AG04449 (cell line): ENCODE measurements at regions not wholly inside any gene's neighbourhood (a gene's known extent, or its start where the extent isn't known, plus 50 kb on each side); places are given as distances from the start of the nearest gene placed in this dataset.

ENCODE experiments used
- CTCF ChIA-PET: fragments of 350-600 bp; formaldehyde crosslinking; extraction: SDS; loops from one replicate; lab custom pipeline; 2021; ENCODE audit warnings: antibody characterized with exemption; lab: Yijun Ruan, JAX
- POLR2A ChIA-PET: fragments of 400-600, 350-600 bp; formaldehyde crosslinking; extraction: SDS; loops from one replicate; lab custom pipeline; 2020; ENCODE audit warnings: antibody characterized with exemption, inconsistent platforms; lab: Yijun Ruan, JAX
- DNase-seq: peaks from one replicate; pipeline ENCODE4 v3.0.0-alpha.2; 2010; ENCODE audit warnings: low read depth, low spot score
- H3K4me3 ChIP-seq: 2 replicates; pipeline ENCODE4 v1.5.1; 2011; ENCODE audit warnings: low read depth, mild to moderate bottlenecking, control low read depth, low read length
- CTCF ChIP-seq: IDR thresholded peaks from one replicate; pipeline ENCODE4 v1.5.1; 2011; ENCODE audit warnings: mild to moderate bottlenecking, moderate library complexity, low read length, control low read depth, inconsistent platforms; ENCODE audit not compliant: insufficient read depth; ENCODE audit errors: missing control alignments

GRCh38 chr18:47758000-47758399 is 172.5 kb downstream of the SMAD2 start:
- DNase-seq = no peak

GRCh38 chr18:47756364-47757016 is 174.0 kb downstream of the SMAD2 start:
- no peak overlapping the region for H3K4me3 ChIP-seq
- peak; percentile 89 for TF ChIP-seq CTCF
- ChIA-PET POLR2A (no interaction called here), CTCF (interaction anchor here (0.6 to 8.3 kb wide), 22 partner anchors 9 to 707 kb away, joined by 3 to 165 read pairs (median 4); no protein-coding TSS in a partner anchor)
- no peak for DNase-seq

More at GRCh38 chr18:47758000-47758399, 172.5 kb downstream of the SMAD2 start:
- H3K4me3 ChIP-seq = no peak overlapping the region
- ChIA-PET CTCF (interaction anchor here (0.7 to 8.3 kb wide), 6 partner anchors 9 to 709 kb away, joined by 3 to 165 read pairs (median 13); no protein-coding TSS in a partner anchor), POLR2A (no interaction called here)
- TF ChIP-seq CTCF = peak; percentile 3

GRCh38 chr18:47755102-47755456 is 175.4 kb downstream of the SMAD2 start:
- no peak for DNase-seq
- ChIA-PET CTCF (interaction anchor here (0.7 to 8.3 kb wide), 23 partner anchors 8 to 706 kb away, joined by 3 to 165 read pairs (median 5); no protein-coding TSS in a partner anchor), POLR2A (no interaction called here)
- TF ChIP-seq CTCF = no peak
- H3K4me3 ChIP-seq = no peak overlapping the region

- no peak for DNase-seq
- peak; percentile 71 for TF ChIP-seq CTCF
- no peak overlapping the region for H3K4me3 ChIP-seq
- ChIA-PET CTCF (interaction anchor here (0.7 to 8.3 kb wide), 22 partner anchors 9 to 705 kb away, joined by 3 to 165 read pairs (median 5); no protein-coding TSS in a partner anchor), POLR2A (no interaction called here)
These were observed 176.0 kb downstream of the SMAD2 start for GRCh38 chr18:47754311-47755101.

GRCh38 chr18:47752796-47753645 is 177.4 kb downstream of the SMAD2 start:
- CTCF ChIA-PET = interaction anchor here (1.2 to 8.3 kb wide), 8 partner anchors 10 to 653 kb away, joined by 3 to 165 read pairs (median 16); no protein-coding TSS in a partner anchor
- no peak for DNase-seq
- no peak for TF ChIP-seq CTCF
- H3K4me3 ChIP-seq = no peak overlapping the region
- POLR2A ChIA-PET = no interaction called here
